Lower leg skin (tissue), 3 donors: ENCODE measurements at regions not wholly inside any gene's neighbourhood (a gene's known extent, or its start where the extent isn't known, plus 50 kb on each side); places are given as distances from the start of the nearest gene placed in this dataset.

ENCODE experiments used
- CTCF ChIP-seq, 3 donors: fragments of 450-650 bp; IDR thresholded peaks; one replicate each; pipeline ENCODE4 v1.5.1; 2016; ENCODE audit warnings: antibody characterized with exemption in 3 of 3, mild to moderate bottlenecking in 3 of 3, moderate library complexity in 2 of 3
- POLR2A ChIP-seq, 2 donors: fragments of 450-650 bp; IDR thresholded peaks; one replicate each; pipeline ENCODE4 v1.6.1; 2016 to 2017; ENCODE audit warnings: antibody characterized with exemption in 2 of 2, mild to moderate bottlenecking in 1 of 2, moderate library complexity in 1 of 2

- no peak for TF ChIP-seq CTCF (IDR thresholded peaks at IDR 0.05)
- no peak for TF ChIP-seq POLR2A (IDR thresholded peaks at IDR 0.05)
These were observed 347.3 kb downstream of the ENC1 start for GRCh38 chr5:74293182-74293581.
